Renal cortex interstitium (tissue), 11 donors: ENCODE measurements at regions not wholly inside any gene's neighbourhood (a gene's known extent, or its start where the extent isn't known, plus 50 kb on each side); places are given as distances from the start of the nearest gene placed in this dataset.
"Not testable (repeated sequence)": the region's sequence is repeated elsewhere in the genome, so short reads cannot be mapped to it uniquely, and the experiment has no call there.

ENCODE experiments used
- DNase-seq, 11 donors: peaks; one replicate each; pipeline ENCODE4 v3.0.0-alpha.2; 2013; ENCODE audit warnings: low read depth in 9 of 11, low spot score in 4 of 11; ENCODE audit errors: extremely low read depth in 1 of 11

- no peak for DNase-seq
Measured at GRCh38 chr9:90060256-90060655, 455.4 kb downstream of the GADD45G start.

GRCh38 chr9:90061187-90061586 lies 456.4 kb downstream of the GADD45G start:
- DNase-seq = no peak

GRCh38 chr9:90062982-90063381 lies 458.2 kb downstream of the GADD45G start:
- no peak for DNase-seq

GRCh38 chr9:90064248-90064647 lies 459.4 kb downstream of the GADD45G start:
- DNase-seq = no peak

GRCh38 chr9:90064971-90065370 lies 460.2 kb downstream of the GADD45G start:
- no peak for DNase-seq

- DNase-seq = no peak
Measured at GRCh38 chr9:90065851-90066250, 461.0 kb downstream of the GADD45G start.

GRCh38 chr9:90069085-90069484 lies 464.3 kb downstream of the GADD45G start:
- no peak for DNase-seq

GRCh38 chr9:90070056-90070455 lies 465.2 kb downstream of the GADD45G start:
- DNase-seq = no peak

GRCh38 chr9:90070469-90070868 lies 465.7 kb downstream of the GADD45G start:
- no peak for DNase-seq

- peak in 1 of 11 donors; percentile 9 for DNase-seq
Measured at GRCh38 chr9:90070931-90071660, 466.3 kb downstream of the GADD45G start.

GRCh38 chr9:90073186-90073945 lies 468.6 kb downstream of the GADD45G start:
- no peak for DNase-seq

GRCh38 chr9:90074316-90074962 lies 469.6 kb downstream of the GADD45G start:
- no peak for DNase-seq

- not testable (repeated sequence) for DNase-seq
Measured at GRCh38 chr9:90077598-90077997, 472.8 kb downstream of the GADD45G start.

GRCh38 chr9:90078988-90079421 lies 474.2 kb downstream of the GADD45G start:
- DNase-seq = no peak

GRCh38 chr9:90085633-90086032 lies 480.8 kb downstream of the GADD45G start:
- no peak for DNase-seq

GRCh38 chr9:90086101-90086511 lies 481.3 kb downstream of the GADD45G start:
- DNase-seq = no peak

- DNase-seq = no peak
Measured at GRCh38 chr9:90088434-90088833, 483.6 kb downstream of the GADD45G start.

GRCh38 chr9:90088856-90089255 lies 484.0 kb downstream of the GADD45G start:
- no peak for DNase-seq

- no peak for DNase-seq
Measured at GRCh38 chr9:90090997-90091396, 486.2 kb downstream of the GADD45G start.

GRCh38 chr9:90092508-90092907 lies 487.7 kb downstream of the GADD45G start:
- DNase-seq = no peak
